Ishikawa (cell line): ENCODE measurements at regions not wholly inside any gene's neighbourhood (a gene's known extent, or its start where the extent isn't known, plus 50 kb on each side); places are given as distances from the start of the nearest gene placed in this dataset.

Source experiments
- CEBPB ChIP-seq: IDR thresholded peaks from 2 replicates; pipeline ENCODE4 v1.6.1; 2012
- CREB1 ChIP-seq: IDR thresholded peaks from 2 replicates; pipeline ENCODE4 v1.6.1; 2012; ENCODE audit warnings: low read depth
- EGR1 ChIP-seq: IDR thresholded peaks from 2 replicates; pipeline ENCODE4 v1.6.1; 2012
- EP300 ChIP-seq: IDR thresholded peaks from 2 replicates; pipeline ENCODE4 v1.6.1; 2012; ENCODE audit warnings: borderline replicate concordance
- FOXM1 ChIP-seq: IDR thresholded peaks from 2 replicates; pipeline ENCODE4 v1.6.1; 2012; ENCODE audit warnings: low read depth, borderline replicate concordance
- NFIC ChIP-seq: IDR thresholded peaks from 2 replicates; pipeline ENCODE4 v1.6.1; 2012
- RAD21 ChIP-seq: IDR thresholded peaks from 2 replicates; pipeline ENCODE4 v1.6.1; 2012; ENCODE audit warnings: low read depth
- TAF1 ChIP-seq: IDR thresholded peaks from 2 replicates; pipeline ENCODE4 v1.6.1; 2012; ENCODE audit warnings: low read depth, mild to moderate bottlenecking
- TCF12 ChIP-seq: IDR thresholded peaks from 2 replicates; pipeline ENCODE4 v1.6.1; 2012; ENCODE audit warnings: low read depth
- TEAD4 ChIP-seq: IDR thresholded peaks from 2 replicates; pipeline ENCODE4 v1.6.1; 2012
- USF1 ChIP-seq: IDR thresholded peaks from 2 replicates; pipeline ENCODE4 v1.6.1; 2012
- YY1 ChIP-seq: IDR thresholded peaks from 2 replicates; pipeline ENCODE4 v1.6.1; 2012; ENCODE audit warnings: low read depth
- ZBTB7A ChIP-seq: IDR thresholded peaks from 2 replicates; pipeline ENCODE4 v1.6.1; 2012; ENCODE audit warnings: low read depth
- TF ChIP-seq, protein P1 (sequence below): IDR thresholded peaks from 2 replicates; pipeline ENCODE4 v1.6.1; 2012; ENCODE audit warnings: low read depth, mild to moderate bottlenecking
- TF ChIP-seq, protein P2 (sequence below): IDR thresholded peaks from 2 replicates; pipeline ENCODE4 v1.6.1; 2012

GRCh38 chr10:18960466-18961079, 88.0 kb upstream of the MALRD1 start:
- TF ChIP-seq YY1 (no peak), ZBTB7A (no peak), USF1 (no peak), TCF12 (no peak), EGR1 (no peak), NFIC (no peak), RAD21 (no peak), CEBPB (no peak), CREB1 (no peak), TAF1 (no peak), TEAD4 (no peak), FOXM1 (no peak), EP300 (no peak)
- TF ChIP-seq, protein P1, sequence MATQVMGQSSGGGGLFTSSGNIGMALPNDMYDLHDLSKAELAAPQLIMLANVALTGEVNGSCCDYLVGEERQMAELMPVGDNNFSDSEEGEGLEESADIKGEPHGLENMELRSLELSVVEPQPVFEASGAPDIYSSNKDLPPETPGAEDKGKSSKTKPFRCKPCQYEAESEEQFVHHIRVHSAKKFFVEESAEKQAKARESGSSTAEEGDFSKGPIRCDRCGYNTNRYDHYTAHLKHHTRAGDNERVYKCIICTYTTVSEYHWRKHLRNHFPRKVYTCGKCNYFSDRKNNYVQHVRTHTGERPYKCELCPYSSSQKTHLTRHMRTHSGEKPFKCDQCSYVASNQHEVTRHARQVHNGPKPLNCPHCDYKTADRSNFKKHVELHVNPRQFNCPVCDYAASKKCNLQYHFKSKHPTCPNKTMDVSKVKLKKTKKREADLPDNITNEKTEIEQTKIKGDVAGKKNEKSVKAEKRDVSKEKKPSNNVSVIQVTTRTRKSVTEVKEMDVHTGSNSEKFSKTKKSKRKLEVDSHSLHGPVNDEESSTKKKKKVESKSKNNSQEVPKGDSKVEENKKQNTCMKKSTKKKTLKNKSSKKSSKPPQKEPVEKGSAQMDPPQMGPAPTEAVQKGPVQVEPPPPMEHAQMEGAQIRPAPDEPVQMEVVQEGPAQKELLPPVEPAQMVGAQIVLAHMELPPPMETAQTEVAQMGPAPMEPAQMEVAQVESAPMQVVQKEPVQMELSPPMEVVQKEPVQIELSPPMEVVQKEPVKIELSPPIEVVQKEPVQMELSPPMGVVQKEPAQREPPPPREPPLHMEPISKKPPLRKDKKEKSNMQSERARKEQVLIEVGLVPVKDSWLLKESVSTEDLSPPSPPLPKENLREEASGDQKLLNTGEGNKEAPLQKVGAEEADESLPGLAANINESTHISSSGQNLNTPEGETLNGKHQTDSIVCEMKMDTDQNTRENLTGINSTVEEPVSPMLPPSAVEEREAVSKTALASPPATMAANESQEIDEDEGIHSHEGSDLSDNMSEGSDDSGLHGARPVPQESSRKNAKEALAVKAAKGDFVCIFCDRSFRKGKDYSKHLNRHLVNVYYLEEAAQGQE: no peak
- TF ChIP-seq, protein P2, sequence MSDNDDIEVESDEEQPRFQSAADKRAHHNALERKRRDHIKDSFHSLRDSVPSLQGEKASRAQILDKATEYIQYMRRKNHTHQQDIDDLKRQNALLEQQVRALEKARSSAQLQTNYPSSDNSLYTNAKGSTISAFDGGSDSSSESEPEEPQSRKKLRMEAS: no peak

- TF ChIP-seq USF1 (no peak), TAF1 (no peak), NFIC (no peak), EP300 (no peak), TCF12 (no peak), ZBTB7A (no peak), EGR1 (no peak), RAD21 (no peak), FOXM1 (no peak), YY1 (no peak), CEBPB (no peak), TEAD4 (no peak), CREB1 (no peak)
- TF ChIP-seq, protein P1: no peak
- TF ChIP-seq, protein P2: no peak
Measured at GRCh38 chr10:18968159-18968558, 80.4 kb upstream of the MALRD1 start.

- TF ChIP-seq ZBTB7A (no peak), CREB1 (no peak), CEBPB (no peak), TAF1 (no peak), RAD21 (no peak), FOXM1 (no peak), NFIC (no peak), EGR1 (no peak), USF1 (no peak), YY1 (no peak), EP300 (no peak), TEAD4 (no peak), TCF12 (no peak)
- TF ChIP-seq, protein P1: no peak
- TF ChIP-seq, protein P2: no peak
Measured at GRCh38 chr10:18976696-18977251, 71.8 kb upstream of the MALRD1 start.
